NCI-H187 treated with DMSO at 0.1 percent for 48 hours (cell line): ENCODE measurements at regions not wholly inside any gene's neighbourhood (a gene's known extent, or its start where the extent isn't known, plus 50 kb on each side); places are given as distances from the start of the nearest gene placed in this dataset.
"Not testable (repeated sequence)": the region's sequence is repeated elsewhere in the genome, so short reads cannot be mapped to it uniquely, and the experiment has no call there.

Experiments used
- DNase-seq: peaks from one replicate; lab custom pipeline; 2025; lab: John Stamatoyannopoulos, UW

DNA sequence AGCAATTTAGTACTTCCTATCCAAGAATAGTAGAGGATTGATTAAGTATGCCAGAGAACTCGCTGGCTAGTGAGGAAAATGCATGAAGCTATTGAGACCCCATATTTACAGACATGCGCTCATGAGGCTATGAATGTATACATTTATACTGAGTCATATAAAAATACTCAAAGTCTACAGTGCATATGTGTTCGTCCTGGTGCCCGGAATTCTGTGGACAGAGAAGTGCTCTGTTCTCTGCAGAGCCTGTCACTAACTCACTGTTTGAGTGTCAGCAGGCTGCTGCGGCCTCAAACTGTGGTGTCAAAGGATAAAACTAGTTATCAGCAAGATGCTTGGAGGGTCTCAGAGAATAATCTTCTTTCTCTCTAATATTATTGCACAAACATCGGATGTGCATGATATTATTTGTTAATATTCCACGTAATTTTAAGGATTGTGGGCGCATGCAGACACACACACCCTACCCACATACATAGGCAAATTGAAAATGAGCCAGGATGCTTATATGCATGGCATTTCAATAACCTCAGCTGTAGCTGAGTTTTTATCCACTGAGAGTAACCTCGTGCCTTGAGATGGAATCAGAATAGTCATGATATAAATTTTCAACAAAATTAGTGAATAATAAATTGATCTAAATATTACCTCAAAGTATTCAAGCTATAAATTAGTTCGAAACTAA lies 50.0 kb upstream of the TSC22D2 start:
- DNase-seq: no peak

GRCh38 chr3:150357140-150357539 lies 51.0 kb upstream of the TSC22D2 start:
- DNase-seq: no peak

DNA sequence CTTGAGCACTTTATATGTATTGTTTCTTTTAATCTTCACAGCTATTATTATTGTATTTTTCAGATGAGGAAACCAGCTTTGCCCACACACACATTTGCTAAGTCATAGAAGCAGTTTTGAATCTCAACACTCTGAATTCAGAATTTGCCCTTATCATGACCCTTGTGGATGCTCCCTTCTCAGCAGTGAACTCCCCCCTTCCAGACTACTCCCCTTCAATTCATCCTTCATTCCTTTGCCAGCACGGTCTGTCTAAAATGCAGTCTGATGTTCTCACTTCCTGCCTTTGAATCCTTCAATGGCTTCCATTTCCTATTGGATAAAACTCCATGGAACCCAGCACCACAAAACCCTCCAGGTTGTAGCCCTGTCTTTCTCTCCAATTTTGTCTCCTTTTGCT lies 52.5 kb upstream of the TSC22D2 start:
- no peak for DNase-seq

GRCh38 chr3:150352931-150353330 lies 55.2 kb upstream of the TSC22D2 start:
- no peak for DNase-seq

GRCh38 chr3:150351398-150351797 lies 56.7 kb upstream of the TSC22D2 start:
- DNase-seq: no peak

GRCh38 chr3:150349314-150350097 lies 58.6 kb upstream of the TSC22D2 start:
- no peak for DNase-seq

GRCh38 chr3:150348500-150348899 lies 59.6 kb upstream of the TSC22D2 start:
- DNase-seq: no peak

DNA sequence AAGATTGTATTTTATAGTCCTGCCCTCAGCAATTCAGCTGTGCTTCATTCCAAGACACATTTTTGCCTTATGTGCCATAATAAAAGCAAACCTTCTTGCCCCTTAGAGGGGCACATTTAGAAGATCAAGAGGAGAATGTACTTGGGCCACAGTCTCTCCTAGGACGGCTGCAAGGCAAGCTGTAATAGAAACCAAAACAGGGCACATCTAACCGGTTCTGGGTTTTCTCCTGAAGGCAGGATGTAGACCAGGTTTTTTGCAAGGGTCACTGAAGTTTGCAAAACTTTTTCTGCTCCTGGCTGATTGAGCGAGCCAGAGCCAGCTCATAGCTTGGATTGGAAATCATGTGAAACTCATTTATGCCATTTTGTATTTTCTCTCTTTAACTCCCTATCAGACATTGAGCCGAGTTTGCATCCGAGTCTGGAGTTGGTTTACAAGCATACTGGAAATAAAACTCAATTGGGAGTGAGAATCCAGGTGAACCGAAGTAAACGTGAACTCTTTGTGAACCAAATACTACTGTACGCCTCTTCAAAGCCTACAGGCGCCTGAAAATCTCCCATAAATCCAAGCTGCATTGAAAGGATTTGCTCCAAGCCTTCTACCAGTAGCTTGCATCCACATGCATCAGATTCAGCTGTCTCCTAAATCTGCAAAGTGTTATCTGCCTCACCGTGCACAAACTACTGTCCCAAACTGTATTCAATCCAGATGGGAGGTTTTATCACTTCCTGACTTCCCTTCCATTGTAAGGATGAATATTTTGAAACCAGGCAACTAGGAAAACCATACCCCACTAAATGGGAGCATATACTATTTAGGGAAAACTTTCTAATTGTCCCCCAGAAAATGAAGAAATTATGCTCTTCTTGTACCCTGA lies 60.9 kb upstream of the TSC22D2 start:
- no peak for DNase-seq

- DNase-seq: no peak
These were observed 61.8 kb upstream of the TSC22D2 start for GRCh38 chr3:150346266-150346665.

DNA sequence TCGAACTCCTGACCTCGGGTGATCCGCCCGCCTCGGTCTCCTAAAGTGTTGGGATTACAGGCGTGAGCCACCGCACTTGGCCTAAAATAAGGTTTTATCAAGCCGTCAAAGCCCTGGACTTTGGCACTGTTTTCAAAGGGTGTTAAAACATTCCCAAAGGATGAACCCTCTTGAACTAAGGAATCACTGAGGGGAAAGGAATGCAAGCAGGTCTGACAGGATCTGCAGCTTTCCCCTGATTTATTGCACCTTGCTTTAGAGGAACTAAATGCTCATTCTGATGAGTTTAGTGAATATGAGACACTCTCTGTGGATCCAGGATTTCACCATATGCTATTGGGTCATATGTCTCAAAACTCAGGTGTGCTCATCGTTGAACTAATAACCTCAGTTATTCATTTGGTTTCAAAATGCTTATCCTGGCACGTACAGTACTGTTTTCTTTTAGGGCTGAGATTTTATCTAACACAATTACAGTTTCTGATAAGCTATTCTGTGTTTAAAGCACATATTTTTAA lies 63.0 kb upstream of the TSC22D2 start:
- DNase-seq: no peak

DNA sequence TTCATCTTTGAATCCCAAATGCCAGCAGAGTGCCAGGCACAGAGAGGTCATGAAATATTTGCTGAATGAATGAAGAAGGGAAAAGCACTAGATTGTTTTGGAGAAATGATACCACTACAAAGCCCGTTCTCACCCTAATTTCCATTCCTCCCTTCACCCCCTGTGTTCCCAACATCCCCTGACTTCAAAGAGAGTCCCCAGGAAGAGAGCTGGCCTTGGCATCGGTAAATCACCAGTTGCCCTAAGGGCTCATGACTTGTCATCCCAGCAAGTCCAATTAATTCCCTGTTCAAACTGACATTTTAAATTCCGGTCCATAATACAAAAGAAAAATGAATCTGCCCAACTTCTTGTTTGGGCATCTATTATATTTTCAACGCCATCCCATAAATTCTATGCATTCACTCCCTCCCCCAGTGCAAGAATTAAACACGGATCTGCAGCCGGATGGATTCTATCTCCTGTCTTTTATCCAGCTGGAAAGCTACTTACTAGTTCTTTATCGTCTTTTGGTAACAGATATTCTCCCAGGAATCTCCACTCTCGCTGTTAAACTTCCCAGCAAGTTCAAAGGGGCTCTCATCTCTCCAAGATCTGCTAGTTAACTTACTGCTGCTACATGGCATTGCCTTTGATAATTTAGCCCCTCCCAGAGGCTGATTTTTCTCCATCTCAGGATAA lies 63.9 kb upstream of the TSC22D2 start:
- no peak for DNase-seq

GRCh38 chr3:150342896-150343467 lies 65.1 kb upstream of the TSC22D2 start:
- no peak for DNase-seq

- no peak for DNase-seq
These were observed 66.2 kb upstream of the TSC22D2 start for GRCh38 chr3:150341891-150342290.

DNA sequence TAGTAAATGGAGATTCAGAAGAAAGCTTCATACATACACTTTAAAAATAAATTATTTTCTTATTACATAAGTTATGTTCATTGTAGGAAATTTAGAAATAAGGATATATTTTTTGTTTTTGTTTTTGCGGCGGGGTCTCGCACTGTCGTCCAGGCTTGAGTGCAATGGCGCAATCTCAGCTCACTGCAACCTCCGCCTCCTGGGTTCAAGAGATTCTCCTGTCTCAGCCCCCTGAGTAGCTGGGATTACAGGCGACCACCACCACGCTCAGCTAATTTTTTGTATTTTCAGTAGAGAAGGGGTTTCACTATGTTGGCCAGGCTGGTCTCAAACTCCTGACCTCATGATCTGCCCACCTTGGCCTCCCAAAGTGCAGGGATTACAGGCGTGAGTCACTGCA lies 71.7 kb upstream of the TSC22D2 start:
- DNase-seq: not testable (repeated sequence)

GRCh38 chr3:150335631-150336030 lies 72.5 kb upstream of the TSC22D2 start:
- no peak for DNase-seq

GRCh38 chr3:150334974-150335373 lies 73.1 kb upstream of the TSC22D2 start:
- DNase-seq: no peak

DNA sequence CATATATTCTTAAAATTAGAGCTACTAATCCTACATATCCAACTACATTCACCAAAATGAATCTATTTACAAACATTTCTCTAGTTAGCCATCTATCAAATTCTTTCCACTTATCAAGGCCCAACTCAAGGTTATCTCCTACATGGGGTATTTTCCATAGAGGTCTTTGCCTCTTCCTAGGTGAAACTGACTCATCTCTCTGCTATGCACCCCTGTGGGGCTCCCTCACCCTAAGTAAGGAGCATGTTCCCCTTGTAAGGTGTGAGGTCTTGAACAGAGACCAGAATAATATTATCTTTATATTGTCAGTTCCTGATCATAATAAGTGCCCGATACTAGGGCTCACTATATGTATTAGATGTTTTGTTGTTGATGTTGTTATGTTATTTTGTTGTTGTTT lies 74.6 kb upstream of the TSC22D2 start:
- DNase-seq: no peak

- DNase-seq: no peak
These were observed 76.0 kb upstream of the TSC22D2 start for GRCh38 chr3:150331978-150332568.

- DNase-seq: no peak
These were observed 77.2 kb upstream of the TSC22D2 start for GRCh38 chr3:150330872-150331271.

- DNase-seq: no peak
These were observed 77.9 kb upstream of the TSC22D2 start for GRCh38 chr3:150330174-150330573.

DNA sequence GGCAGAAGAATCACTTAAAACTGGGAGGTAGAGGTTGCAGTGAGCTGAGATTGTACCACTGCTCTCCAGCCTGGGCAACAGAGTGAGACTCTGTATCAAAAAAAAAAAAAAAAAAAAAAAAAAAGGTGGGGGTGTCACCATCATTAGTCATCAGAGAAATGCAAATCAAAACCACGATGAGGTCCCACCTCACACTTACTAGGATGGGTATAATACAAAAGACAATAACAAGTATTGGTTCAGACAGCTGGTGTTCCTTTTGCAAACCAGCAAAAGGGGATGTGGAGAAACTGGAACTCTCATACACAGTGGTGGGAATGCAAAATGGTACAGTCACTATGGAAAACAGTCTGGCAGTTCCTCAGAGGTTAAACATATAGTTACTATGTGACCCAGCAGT lies 78.7 kb upstream of the TSC22D2 start:
- no peak for DNase-seq
